GM18907 (cell line): ENCODE measurements at regions not wholly inside any gene's neighbourhood (a gene's known extent, or its start where the extent isn't known, plus 50 kb on each side); places are given as distances from the start of the nearest gene placed in this dataset.

Experiments
- ATAC-seq: cut with Tn5 transposase; IDR thresholded peaks from one replicate; pipeline ENCODE4 v1.9.1; 2021; ENCODE audit warnings: mild to moderate bottlenecking, moderate library complexity; ENCODE audit not compliant: unreplicated experiment

DNA sequence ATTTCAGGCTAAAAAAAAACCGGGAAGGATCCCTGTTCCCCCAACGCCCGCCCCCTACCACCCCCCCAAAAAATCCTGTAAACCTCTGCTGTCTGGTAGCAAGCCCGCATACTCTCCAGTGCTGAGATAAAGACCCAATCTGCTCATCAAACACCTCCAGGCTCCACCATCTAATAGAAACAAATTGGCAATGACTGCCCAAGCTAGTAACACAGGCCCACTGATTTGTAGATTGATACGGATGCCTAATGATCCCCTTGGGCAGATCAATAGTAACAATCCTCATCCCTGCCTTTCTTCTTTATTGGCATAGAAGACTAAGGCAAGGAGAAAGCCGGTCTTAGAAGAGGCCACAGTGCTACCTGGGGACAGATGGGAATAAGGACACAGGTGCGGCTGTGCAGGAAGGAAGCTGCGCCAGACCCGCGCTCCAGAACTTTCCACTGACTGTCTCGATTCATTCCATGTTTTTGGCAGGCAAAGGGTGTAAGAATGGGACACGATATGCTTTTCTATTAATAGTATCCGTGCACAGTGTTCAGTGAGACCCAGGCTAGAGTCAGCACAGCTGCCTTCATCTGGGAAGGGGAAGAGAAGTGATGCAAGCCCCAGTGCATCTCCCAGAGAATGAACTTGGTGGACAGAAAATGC lies 407.6 kb upstream of the PSMD7 start:
- no peak for ATAC-seq

DNA sequence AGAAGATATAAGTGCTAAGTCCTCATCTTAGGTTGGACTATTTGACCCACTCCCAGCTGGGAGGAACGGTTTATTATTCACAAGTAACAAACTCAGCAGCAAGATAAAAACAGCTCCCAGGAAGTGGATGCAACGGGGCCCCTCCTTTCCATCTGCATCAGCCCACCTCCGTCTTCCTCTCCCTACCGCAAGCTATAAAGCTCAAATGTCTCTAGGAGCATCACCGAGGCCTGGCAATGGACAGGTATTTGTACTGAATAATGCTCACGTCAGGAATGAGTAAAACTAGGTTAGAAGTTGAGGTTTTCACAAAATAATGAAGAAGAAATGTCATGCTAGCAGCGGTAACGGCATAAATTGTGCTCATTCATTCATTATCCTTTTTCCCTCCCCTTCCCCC lies 408.7 kb upstream of the PSMD7 start:
- no peak for ATAC-seq

DNA sequence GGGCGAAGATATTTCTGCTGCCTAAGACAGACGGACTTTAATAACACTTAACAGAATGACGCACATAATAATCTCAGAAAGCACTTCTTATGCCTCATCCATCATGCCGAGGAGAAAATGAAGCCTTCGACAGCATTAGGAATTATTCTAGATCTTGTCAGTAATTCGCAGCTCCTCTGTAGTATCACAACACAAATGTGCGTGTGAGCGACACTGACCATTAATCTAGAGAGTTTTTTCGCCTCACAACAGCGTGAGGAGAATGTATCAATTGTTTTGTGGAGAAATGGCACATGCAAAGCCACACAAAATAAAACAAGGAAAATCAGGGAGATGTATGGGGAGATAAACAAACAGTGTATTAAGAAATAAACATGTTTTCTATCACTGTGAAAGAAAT lies 410.2 kb upstream of the PSMD7 start:
- no peak for ATAC-seq

DNA sequence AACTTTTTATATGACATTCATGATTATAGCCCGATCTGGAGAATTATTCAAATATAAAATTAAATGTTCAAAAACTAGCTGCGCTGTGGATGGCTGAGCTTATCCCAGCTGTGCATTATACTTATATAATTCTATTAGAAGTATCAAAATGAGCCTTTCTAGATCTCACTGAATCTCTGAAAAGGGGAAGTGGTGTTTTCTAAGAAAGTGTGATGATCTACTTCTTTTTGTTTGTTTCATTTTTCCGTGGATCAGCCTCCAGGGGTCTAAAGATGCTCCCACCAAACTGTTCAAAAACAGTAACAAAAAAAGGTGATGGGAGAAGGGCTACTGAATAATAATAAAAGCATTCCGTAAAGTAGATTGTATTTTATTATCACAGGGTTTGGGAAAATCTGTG lies 411.3 kb upstream of the PSMD7 start:
- ATAC-seq = no peak

DNA sequence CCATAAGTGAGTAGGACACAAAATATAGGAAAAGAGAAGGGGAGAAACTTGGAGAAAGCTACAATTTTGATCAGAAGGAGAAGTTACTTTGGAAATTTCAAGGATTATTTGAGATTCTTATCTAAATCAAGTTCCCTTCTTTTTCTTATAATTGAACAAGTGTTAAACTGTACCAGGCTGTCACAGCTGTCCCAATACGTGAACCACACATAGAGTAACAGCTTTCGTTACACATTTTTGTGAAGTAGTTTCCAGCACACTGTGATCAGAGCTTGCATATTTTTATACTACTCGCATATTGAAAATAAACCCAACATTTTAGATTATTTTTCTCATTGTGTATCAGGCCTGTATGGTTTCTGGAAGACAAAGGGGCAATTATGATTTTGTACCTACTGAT lies 412.8 kb upstream of the PSMD7 start:
- no peak for ATAC-seq

DNA sequence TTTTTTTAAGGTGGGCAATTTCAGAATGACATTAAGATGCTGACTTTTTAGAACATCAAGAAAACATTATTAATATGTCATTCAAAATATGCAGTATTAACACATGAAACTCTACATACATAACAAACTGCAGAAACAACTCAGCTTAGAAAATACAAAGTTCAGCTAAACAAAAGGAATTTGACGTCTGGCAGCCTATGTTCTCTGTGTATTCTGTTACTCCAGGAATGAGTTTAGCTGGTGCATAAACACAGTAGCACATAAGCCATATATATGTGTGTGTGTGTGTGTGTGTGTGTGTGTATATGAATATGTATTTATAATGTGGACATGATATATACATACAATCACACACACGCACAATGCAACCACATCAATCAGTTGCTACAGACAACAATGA lies 413.5 kb upstream of the PSMD7 start:
- ATAC-seq = no peak

DNA sequence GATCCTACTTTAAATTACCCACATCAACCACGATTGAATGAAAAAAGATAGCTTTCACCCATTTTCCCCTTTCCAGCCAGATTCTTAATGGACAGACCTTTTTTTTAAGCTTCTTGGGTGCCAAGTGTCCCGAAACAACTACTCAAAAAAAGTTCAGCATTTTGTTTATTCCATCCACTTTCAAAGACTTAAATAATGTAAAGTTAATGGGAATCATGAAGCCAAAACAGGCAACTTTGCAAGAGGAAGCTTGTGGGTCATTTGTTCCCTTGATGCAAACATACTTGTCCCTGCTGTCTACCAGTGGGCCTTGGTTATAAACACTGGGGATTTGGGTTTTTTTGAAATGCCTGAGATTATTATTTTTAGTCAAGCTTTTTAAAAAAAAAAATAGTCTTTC lies 414.0 kb upstream of the PSMD7 start:
- no peak for ATAC-seq

DNA sequence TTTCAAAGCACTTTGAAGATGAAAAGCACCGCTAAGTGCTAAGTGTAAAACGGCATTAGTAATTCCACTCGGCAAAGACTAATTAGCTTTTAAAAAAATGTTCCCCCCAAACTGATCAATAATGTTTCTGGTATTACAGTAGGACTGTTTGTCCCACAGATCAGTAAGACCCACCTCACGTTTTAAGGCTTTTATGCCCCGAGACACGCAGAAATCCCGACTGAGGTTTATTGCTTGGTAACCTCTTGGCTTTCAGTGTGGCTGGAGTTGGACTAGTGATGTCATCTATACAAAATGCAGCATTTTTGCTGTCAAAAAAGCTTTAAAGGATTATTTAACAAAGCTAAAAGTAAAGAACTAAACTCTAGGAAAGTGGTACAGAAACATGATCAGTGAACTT lies 414.6 kb upstream of the PSMD7 start:
- ATAC-seq = no peak

DNA sequence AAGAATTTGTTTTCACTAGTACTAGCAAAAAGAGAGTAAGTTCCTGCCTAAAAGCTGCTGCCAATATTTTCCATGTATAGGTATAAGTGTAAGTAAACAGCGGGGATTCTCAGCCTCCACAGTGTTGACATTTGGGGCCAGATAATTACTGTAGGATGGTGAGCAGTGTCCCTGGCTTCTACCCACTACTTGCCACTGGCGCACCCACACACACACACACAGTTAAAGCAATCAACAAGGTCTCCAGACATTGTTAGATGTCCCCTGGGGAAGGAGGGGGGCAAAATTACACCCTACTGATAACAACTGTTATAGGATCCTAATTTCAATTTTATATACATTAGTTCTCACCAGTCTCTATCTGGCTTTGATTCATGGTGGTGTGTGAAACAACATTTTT lies 417.0 kb upstream of the PSMD7 start:
- no peak for ATAC-seq

DNA sequence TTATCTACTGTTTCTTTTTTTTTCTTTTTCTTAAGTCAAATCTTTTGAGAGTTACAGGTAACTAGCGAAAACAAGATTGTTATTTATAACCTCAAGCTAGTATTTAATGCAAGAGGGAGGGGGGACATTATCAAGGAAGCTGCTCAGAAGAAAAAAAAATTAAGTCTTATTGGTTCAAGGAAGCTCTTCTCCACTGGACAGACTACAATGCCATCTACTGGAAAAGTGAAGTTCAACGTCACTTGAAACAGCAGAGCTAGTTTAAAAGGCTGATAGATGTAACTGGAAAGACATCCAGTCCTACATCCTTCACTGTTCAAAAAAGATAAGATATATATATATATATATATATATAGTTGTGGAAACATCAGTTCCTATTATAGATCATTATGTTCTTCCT lies 418.0 kb upstream of the PSMD7 start:
- no peak for ATAC-seq

DNA sequence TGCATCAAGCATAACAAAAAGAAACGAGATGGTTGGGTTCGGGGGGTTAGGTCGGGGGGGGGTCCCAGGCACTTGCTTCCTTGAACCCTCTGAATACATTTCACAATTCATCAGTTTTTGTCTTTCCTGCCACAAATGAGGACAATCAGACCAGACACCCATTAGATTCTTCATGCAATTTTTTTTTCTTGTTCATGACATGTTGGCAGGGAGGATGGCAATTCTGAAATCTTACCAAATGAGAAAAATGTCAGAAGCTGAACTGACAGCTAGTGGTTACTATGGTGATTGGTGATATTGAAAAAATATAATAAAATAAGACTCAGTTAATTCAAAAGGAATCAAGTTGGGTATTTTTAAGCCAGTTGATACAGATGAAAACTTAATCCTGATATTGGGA lies 419.5 kb upstream of the PSMD7 start:
- ATAC-seq = no peak

DNA sequence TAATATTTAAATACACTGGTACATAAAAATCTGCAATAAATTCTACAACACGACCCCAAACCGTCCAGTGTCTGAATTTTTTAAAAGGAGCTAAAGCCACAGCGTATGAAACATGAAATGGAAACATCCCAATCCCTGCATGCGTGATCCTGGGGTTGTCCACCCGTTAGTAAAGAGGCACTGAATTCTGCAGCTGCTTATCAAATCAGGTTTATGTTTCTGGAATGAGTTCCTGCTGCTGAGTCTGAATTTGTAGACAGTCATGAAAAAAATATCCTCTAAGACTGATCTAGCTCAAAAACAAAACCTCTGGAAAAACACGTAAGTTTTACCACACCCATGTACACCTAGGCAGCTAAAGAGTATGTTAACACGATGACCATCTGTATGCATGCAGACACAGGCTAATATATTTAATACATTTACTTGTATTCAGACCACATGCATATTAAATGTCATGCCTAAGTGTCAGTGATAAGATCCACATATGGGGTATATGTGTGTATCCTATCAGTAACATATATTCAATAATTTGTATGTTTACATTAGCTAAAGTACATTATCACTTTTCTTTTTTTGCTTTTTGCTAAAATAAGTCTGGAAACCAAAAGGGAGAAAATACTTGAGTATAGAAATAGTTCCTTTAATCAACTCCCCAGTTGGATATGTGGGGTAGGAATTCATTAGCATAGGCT lies 420.5 kb upstream of the PSMD7 start:
- ATAC-seq = no peak

DNA sequence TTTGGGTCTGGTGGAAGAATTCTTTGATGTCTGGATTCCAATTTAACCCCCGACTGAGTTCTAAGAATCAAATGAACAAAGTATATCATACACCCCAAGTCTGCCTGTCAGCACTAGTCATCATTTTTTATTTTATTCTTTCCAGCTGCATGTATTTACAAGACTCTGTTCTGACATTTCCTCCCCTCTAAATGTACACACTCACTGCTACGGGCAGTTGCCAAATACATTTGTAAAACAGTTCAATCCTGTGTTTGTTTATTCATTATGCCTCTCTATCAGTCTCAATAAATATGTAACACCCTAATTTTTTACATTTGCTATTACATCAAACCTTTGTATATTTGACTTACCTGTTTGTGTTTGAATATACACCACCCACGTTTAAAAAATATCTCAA lies 422.3 kb upstream of the PSMD7 start:
- ATAC-seq = no peak

DNA sequence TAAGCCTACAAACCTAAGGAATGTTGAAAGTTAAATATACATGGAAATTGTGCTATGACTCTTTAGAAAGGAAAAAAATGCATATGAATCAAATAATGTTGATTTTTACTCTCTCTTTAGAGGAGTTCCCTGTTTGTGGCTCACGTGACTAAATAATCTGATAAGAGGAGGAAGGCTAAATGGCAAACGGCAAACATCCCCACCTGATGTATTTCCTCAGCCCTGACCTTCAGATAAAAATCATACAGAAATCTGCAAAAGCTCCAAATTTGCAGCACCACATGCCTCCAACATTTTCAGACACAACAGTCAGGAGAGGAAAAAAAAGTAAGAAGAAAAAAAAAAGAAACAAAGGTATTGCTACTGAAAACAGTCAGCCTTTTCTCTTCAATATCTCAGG lies 423.0 kb upstream of the PSMD7 start:
- no peak for ATAC-seq

DNA sequence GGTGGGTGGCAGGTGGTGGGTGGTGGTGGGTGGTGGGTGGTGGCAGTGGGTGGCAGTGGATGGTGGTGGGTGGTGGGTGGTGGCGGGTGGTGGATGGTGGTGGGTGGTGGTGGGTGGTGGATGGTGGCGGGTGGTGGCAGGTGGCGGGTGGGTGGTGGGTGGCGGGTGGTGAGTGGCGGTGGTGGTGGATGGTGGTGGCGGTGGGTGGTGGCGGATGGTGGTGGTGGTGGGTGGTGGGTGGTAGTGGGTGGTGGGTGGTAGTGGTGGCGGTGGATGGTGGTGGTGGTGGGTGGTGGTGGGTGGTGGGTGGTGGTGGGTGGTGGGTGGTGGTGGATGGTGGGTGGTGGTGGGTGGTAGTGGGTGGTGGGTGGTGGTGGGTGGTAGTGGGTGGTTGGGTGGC lies 423.8 kb upstream of the PSMD7 start:
- no peak for ATAC-seq

DNA sequence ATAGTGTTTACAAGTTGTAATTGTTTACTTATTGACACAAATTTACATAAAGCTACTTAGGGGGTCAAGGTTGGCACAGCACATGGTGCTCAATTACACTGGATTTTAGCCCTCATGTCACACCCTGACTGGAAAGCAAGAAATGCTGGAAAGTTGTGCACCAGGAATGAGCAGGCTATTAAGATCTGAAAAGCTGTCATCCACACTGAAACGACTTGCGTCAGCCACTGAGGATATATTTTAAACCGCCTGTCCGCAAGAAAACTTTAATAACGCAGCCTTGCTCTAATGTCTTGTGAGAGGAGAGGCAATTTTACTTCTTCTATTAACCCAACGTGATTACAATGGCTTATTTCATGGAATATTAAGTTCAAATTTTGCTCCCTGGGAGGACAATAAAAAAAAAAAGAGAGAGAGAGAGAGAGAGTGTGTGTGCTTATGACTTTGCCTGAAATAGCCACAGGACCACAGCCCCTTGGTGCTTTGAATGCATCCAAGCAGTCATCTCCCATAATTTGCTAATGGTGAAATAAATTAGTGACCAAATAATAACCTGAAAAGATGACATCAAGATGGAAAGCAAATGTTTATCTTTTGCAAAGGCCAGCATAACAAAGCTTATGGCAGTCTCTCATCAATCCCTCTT lies 425.4 kb upstream of the PSMD7 start:
- no peak for ATAC-seq

DNA sequence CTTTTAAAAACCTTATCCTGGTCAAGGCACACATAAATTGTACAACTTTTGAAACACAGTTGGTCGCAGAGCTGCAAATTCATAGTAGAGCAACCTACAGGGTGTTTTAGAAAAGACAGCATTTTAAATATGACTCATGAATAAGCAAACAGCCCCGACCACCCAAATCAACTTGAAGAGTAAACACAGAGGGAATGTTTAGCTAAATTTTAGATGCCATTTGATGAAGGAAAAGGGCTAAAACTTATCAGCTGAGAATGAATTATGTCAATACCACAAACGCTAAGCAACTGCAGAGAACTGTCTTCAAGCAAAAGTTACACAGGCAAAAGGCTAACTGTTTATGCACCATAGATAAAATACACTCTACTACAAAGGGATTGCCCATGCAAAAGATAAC lies 427.5 kb upstream of the PSMD7 start:
- ATAC-seq = no peak

DNA sequence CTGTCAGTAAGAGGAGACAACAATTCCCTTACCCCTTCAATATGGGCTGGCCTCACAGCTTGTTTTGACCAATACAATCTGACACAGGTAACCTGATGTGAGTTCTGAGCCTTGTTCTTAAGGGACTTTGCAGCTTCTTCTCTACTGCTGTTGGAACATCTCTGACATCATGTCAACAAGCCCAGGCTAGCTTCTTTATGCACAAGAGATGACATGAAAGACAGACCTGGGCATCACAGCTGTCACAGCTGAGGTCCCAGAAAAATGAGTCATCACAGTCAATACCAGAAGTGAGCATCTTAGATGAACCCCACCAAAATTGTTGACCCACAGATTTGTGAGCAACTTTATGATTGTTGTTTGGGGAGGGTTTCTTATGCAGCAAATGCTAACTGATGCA lies 431.7 kb upstream of the PSMD7 start:
- no peak for ATAC-seq

DNA sequence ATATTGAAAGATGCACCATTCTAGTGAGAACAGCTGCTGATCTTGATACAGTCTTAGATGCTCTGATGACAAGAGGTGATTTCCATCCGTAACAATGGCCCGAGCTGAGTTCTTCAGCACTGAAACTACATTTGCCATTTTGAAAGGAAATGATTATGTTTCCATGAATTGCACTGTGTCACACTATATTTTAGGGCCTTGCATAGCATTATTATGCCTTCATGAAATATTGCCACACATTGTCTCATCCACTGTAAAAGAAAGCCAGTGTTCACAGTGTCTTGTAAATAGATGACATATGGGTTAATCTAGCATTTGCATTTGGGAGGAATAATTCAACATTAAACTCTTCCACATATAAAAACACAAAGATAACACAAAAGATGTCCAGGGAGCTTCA lies 438.3 kb upstream of the PSMD7 start:
- ATAC-seq = no peak

DNA sequence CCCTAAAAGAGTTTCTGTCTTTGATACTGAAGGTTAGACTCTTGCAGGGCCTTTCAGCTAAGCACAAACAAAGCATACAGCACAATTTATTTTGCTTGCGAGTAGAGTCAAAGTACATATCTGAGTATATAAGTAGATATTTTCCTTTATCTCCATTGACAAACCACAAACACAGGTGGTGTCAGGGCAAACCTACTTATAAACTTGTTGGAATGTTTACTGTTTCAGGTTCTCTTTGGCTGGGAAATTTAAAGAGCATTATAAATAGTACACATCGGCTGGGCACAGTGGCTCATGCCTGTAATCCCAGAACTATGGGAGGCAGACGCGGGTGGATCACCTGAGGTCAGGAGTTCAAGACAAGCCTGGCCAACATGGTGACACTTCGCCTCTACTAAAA lies 442.6 kb upstream of the PSMD7 start:
- no peak for ATAC-seq

DNA sequence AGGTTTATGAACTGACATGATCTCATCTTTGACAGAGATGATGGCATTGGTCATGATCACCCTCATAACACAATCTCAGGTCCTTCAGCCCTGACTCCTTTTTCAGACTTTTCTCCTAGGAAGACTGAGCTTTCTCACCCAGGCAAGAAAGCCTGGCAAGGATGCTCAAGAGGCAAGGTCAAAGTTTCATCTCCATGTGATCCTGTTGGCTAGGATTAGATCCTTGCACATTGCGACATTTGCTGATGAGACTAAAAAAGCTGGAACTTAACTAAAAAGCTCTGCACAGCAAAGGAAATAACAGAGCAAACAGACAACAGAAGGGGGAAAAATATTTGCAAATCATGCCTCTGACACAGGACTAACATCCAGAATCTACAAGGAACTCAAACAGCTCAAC lies 444.1 kb upstream of the PSMD7 start:
- ATAC-seq = no peak

DNA sequence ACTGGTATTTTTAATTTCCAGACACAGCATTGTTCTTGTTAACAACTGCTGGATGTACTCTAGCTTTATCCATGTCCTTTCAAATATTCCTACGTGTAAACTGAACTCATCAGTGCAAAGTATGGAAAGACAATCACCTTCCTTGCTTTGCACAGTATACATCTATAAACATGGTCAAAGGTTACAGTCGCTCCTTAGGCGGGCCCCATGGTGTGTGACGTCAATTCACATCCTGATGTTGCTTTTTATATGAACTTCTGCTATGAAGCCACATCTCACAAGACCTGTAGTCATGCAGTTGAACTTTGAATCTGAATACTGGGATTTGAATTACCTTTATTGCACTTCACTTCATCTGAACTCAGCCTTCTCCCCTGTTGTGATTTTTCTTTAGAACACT lies 447.6 kb upstream of the PSMD7 start:
- ATAC-seq = no peak

DNA sequence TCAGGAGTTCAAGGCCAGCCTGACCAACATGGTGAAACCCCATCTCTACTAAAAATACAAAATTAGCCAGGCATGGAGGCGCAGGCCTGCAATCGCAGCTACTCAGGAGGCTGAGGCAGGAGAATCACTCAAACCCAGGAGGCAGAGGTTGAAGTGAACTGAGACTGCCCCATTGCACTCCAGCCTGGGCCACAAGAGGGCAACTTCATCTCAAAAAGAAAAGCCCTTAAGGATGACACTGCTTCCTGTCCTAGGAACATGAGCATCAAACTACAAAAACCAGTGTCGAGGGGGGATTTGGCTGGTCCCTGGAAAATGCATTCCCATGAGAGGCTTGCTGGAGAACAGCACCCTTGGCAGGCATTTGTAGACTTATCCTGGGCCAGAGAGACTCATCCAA lies 449.5 kb upstream of the PSMD7 start:
- no peak for ATAC-seq
